Bronchial epithelial cell (primary cell): ENCODE measurements at regions not wholly inside any gene's neighbourhood (a gene's known extent, or its start where the extent isn't known, plus 50 kb on each side); places are given as distances from the start of the nearest gene placed in this dataset.
A peak's percentile ranks its signal among the peaks of the same experiment; 100 is the strongest.

ENCODE experiments used
- DNase-seq: peaks from one replicate; pipeline ENCODE4 v3.0.0-alpha.2; 2010; ENCODE audit warnings: low read depth
- FAIRE-seq: peaks from 2 replicates; lab custom pipeline; 2011; peaks lifted over from hg19 to GRCh38; lab: Jason Lieb, UNC
- H3K27me3 ChIP-seq: 2 replicates; pipeline ENCODE4 v1.5.1; 2011; ENCODE audit warnings: low read length; ENCODE audit not compliant: control insufficient read depth, insufficient read depth
- H3K36me3 ChIP-seq: 2 replicates; pipeline ENCODE4 v1.5.1; 2011; ENCODE audit warnings: low read length; ENCODE audit not compliant: control insufficient read depth, insufficient read depth
- H3K4me3 ChIP-seq: 2 replicates; pipeline ENCODE4 v1.5.1; 2011; ENCODE audit warnings: mild to moderate bottlenecking, low read depth, low read length, control low read depth
- TF ChIP-seq, protein P1 (sequence below): IDR thresholded peaks from 2 replicates; pipeline ENCODE4 v1.5.1; 2011; ENCODE audit warnings: mild to moderate bottlenecking, moderate library complexity, low read length, control low read depth, inconsistent platforms; ENCODE audit not compliant: insufficient read depth, severe bottlenecking

DNA sequence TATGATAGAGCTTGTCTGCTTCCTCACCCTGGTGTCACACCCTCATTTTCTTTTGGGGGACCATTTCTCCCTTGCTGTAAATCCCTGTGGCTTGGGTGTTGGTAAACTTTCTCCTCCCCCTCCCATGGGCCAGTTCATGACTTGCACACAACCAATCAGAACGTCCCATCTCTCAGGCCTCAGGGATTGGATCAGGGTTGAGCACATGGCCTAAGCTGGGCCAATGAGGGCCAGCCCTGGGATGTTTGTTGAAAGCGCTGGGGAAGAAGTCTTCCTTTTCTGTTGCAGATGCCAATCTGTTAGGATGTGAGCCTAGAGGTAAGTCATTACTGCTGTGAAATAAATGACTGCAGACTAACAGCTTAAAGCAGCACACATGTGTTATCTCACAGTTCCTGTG lies 136.7 kb downstream of the AACS start:
- TF ChIP-seq, protein P1, sequence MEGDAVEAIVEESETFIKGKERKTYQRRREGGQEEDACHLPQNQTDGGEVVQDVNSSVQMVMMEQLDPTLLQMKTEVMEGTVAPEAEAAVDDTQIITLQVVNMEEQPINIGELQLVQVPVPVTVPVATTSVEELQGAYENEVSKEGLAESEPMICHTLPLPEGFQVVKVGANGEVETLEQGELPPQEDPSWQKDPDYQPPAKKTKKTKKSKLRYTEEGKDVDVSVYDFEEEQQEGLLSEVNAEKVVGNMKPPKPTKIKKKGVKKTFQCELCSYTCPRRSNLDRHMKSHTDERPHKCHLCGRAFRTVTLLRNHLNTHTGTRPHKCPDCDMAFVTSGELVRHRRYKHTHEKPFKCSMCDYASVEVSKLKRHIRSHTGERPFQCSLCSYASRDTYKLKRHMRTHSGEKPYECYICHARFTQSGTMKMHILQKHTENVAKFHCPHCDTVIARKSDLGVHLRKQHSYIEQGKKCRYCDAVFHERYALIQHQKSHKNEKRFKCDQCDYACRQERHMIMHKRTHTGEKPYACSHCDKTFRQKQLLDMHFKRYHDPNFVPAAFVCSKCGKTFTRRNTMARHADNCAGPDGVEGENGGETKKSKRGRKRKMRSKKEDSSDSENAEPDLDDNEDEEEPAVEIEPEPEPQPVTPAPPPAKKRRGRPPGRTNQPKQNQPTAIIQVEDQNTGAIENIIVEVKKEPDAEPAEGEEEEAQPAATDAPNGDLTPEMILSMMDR = no peak
- DNase-seq (no peak), FAIRE-seq (peak; percentile 83)
- Histone ChIP-seq H3K4me3 (no peak overlapping the region), H3K36me3 (no peaks in the 10 kb centered on the region), H3K27me3 (no peaks in the 10 kb centered on the region)

DNA sequence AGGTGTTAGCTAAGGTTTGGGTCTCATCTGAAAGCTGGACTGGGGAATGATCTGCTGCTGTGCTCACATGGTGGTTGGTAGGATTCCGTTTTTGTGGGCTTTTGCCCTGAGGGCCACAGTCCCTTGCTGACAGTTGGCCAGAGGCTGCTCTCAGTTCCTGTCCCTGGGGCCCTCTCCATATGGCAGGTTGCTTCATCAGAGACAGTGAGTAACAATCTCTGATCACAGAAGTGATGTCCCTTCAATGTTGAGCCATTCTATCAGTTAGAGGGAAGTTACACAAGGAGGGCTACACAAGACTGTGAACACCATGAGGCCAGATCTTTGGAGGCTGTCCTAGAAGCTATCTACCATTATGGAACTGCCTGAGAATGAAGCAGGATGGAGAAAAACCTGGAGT lies 137.2 kb downstream of the AACS start:
- TF ChIP-seq, protein P1 = no peak
- Histone ChIP-seq H3K4me3 (no peak overlapping the region), H3K36me3 (no peaks in the 10 kb centered on the region), H3K27me3 (no peaks in the 10 kb centered on the region)
- no peak for FAIRE-seq
- no peak for DNase-seq

DNA sequence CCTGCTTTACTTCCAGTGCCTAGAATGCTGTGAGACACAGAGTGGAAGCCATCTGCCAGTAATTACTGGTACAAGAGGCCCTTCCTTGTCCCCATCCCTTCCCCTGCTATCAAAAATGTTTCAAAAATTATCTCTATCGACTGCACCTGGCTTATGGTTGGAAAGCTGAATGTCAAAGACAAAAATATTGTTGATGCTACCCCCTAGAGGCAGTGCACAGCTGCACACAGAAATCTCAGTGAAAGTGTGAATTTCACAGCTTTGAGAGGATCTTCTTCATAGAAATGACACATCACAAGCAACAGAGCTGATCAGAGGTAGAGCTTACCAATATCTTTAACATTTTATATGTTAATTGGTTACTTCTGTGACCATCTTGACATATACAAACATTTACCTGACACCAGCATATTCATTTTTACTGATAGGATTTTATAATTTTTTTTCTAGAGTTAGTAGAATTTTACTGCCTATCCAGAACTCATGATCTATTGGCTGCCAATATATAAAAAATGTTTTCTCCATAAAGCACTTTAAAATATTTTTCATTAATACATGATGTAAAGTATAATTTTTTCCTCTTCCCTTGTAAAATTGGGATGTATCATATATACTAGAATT lies 138.0 kb downstream of the AACS start:
- no peak overlapping the region for H3K4me3 ChIP-seq
- H3K27me3 ChIP-seq = no peaks in the 10 kb centered on the region
- no peaks in the 10 kb centered on the region for H3K36me3 ChIP-seq
- FAIRE-seq (no peak), DNase-seq (peak; percentile 30)
- TF ChIP-seq, protein P1 = peak; percentile 53

DNA sequence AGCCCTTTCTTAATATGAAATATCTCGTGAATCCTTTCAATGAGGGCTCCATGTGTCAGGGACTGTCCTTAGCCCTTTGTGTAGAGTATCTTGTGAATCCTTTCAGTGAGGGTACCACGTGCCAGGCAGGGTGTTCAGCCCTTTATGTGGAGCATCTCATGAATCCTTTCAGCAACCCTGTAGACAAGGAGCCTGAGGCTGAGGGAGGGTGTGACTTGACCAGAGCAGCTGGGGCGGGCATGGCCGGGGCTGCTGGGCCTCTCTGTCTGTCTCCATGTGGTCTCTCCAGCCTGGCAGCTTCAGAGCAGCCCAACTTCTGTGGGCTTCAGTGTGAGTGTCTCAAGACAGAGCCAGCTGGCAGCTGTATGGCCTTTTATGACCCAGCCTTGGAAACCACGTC lies 140.2 kb downstream of the AACS start:
- DNase-seq (no peak), FAIRE-seq (no peak)
- no peaks in the 10 kb centered on the region for H3K27me3 ChIP-seq
- H3K4me3 ChIP-seq = no peak overlapping the region
- no peaks in the 10 kb centered on the region for H3K36me3 ChIP-seq
- TF ChIP-seq, protein P1 = no peak

DNA sequence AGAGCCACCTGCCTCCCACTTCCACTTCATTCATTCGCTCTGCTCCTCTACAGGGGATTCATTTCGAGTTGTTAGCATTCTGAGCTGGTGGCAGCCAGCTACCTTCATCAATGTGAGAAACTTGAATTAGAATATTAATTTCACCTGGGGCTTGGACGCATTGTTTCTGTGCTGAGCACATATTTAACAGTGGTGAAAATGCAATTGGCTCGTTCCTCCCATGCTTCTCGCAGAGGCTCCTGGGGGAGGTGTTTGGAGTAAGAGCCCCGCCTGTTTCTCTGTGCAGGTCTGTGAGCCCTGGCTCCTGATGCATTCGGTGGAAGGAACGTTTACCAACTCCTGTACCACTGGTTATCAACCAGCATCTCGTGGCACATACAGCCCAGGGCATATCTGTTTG lies 141.5 kb downstream of the AACS start:
- Histone ChIP-seq H3K36me3 (no peaks in the 10 kb centered on the region), H3K27me3 (no peaks in the 10 kb centered on the region), H3K4me3 (no peak overlapping the region)
- FAIRE-seq (no peak), DNase-seq (no peak)
- TF ChIP-seq, protein P1 = no peak

DNA sequence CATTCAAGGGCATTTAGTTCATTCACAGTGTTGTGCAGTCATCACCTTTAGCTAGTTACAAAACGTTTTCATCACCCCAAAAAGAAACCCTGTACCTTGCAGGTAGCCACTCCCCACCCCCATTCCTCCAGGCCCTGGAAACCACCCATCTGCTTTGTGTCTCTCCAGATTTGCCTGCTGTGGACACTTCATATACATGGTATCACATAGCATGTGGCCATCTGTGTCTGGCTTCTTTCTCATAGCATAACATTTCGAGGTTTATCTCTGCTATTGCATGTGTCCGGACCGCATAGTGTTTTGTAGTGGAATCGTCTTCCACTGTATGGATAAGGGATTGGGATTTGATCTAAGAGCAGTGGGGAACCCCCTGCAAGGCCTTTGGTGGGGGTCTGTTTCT lies 143.1 kb downstream of the AACS start:
- H3K4me3 ChIP-seq = no peak overlapping the region
- H3K36me3 ChIP-seq = no peaks in the 10 kb centered on the region
- TF ChIP-seq, protein P1 = no peak
- H3K27me3 ChIP-seq = no peaks in the 10 kb centered on the region
- FAIRE-seq (no peak), DNase-seq (no peak)
